ENCODE measurements at regions not wholly inside any gene's neighbourhood (a gene's known extent, or its start where the extent isn't known, plus 50 kb on each side); places are given as distances from the start of the nearest gene placed in this dataset.

GRCh38 chr6:71510057-71510713 is 221.6 kb downstream of the OGFRL1 start:
- Histone ChIP-seq H3K4me3 (ENCODE audit: low read depth, low read length) (no peak overlapping the region), H3K36me3 (ENCODE audit: control insufficient read depth, insufficient read depth, low read length) (no peaks in the 10 kb centered on the region), H3K27me3 (ENCODE audit: control insufficient read depth, insufficient read depth, low read length) (no peaks in the 10 kb centered on the region)
- peak; percentile 34 for DNase-seq (ENCODE audit: low read depth)
- TF ChIP-seq, protein P1, sequence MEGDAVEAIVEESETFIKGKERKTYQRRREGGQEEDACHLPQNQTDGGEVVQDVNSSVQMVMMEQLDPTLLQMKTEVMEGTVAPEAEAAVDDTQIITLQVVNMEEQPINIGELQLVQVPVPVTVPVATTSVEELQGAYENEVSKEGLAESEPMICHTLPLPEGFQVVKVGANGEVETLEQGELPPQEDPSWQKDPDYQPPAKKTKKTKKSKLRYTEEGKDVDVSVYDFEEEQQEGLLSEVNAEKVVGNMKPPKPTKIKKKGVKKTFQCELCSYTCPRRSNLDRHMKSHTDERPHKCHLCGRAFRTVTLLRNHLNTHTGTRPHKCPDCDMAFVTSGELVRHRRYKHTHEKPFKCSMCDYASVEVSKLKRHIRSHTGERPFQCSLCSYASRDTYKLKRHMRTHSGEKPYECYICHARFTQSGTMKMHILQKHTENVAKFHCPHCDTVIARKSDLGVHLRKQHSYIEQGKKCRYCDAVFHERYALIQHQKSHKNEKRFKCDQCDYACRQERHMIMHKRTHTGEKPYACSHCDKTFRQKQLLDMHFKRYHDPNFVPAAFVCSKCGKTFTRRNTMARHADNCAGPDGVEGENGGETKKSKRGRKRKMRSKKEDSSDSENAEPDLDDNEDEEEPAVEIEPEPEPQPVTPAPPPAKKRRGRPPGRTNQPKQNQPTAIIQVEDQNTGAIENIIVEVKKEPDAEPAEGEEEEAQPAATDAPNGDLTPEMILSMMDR (IDR thresholded peaks at IDR 0.05; ENCODE audit: insufficient read depth, low read length, poor library complexity, severe bottlenecking), result peak; percentile 69

DNA sequence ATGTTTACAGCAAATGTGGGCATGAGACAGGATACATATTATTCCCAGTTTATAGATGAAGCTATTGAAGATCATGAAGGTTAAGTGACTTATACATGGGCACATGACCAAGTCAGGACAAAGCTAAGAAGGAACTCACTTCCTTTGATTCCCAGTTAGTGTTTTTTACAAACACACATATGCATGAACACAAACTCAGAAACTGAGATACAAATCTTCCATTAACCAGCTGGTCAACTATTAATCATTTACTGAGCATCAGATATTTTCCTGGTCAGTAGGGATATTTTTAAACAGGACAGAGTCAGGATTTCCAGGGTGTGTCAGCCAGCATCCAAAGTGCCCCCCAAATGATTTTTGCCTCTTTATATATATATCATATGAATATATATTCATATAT is 222.2 kb downstream of the OGFRL1 start:
- Histone ChIP-seq H3K4me3 (ENCODE audit: low read depth, low read length) (no peak overlapping the region), H3K27me3 (ENCODE audit: control insufficient read depth, insufficient read depth, low read length) (no peaks in the 10 kb centered on the region), H3K36me3 (ENCODE audit: control insufficient read depth, insufficient read depth, low read length) (no peaks in the 10 kb centered on the region)
- DNase-seq (ENCODE audit: low read depth), result no peak
- TF ChIP-seq, protein P1 (IDR thresholded peaks at IDR 0.05; ENCODE audit: insufficient read depth, low read length, poor library complexity, severe bottlenecking), result no peak

DNA sequence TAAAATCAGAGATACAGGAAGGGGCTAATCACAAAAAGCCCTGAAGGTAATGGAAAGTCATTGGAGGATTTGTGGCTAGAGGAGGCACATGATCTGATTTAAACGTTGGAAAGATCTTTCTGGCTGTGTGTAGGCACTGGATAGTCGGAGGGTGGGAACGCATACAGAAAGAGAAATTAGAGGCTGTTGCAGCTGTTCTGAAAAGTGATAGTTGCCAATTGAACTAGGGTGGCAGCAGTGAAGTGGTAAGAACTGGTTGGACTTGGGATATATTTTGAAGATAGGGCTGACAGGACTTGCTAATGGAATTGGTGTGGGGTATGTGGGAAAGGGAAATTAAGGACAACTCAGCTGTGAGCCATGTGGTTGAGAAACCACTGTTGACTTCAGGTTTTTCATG is 223.6 kb downstream of the OGFRL1 start:
- Histone ChIP-seq H3K4me3 (ENCODE audit: low read depth, low read length) (no peak overlapping the region), H3K36me3 (ENCODE audit: control insufficient read depth, insufficient read depth, low read length) (no peaks in the 10 kb centered on the region), H3K27me3 (ENCODE audit: control insufficient read depth, insufficient read depth, low read length) (no peaks in the 10 kb centered on the region)
- TF ChIP-seq, protein P1 (IDR thresholded peaks at IDR 0.05; ENCODE audit: insufficient read depth, low read length, poor library complexity, severe bottlenecking), result no peak
- no peak for DNase-seq (ENCODE audit: low read depth)

DNA sequence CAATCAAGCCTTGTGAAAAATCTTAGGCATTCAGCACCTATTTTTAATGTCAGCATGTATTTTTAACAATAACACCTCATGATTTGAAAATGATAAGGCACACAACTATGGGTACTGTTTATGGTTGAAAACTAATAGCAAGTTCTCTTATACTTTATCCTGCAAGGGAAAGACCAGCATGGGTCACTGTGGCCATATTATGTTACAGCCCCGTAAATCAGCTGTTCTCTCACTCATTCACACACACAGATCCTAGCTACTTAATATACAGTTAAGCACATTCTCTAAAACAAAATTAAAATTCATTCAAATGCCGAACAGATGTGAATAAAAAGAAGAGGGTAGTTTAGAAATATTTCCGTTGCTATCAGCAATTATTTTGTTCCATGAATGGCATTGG is 224.4 kb downstream of the OGFRL1 start:
- DNase-seq (ENCODE audit: low read depth), result no peak
- no peaks in the 10 kb centered on the region for H3K36me3 ChIP-seq (ENCODE audit: control insufficient read depth, insufficient read depth, low read length)
- H3K4me3 ChIP-seq (ENCODE audit: low read depth, low read length), result no peak overlapping the region
- TF ChIP-seq, protein P1 (IDR thresholded peaks at IDR 0.05; ENCODE audit: insufficient read depth, low read length, poor library complexity, severe bottlenecking), result no peak
- H3K27me3 ChIP-seq (ENCODE audit: control insufficient read depth, insufficient read depth, low read length), result no peaks in the 10 kb centered on the region

DNA sequence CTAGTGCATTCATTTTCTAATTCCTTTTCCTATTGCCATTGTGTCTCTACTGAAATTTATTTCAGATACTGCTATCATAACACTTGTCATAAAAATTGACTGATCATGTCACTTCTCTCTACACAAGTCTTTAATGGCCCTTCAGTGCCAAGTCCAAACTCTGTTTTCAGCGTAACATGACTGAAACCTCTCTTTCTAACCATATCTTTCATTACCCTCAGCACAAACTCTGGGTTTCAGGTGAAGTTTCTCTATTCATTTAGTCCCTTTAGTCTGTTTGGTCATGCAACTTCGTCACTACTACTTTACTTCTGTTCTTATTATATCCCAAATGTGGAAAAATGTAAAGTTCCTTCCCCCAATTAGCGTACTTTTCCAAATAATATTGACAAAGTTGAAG is 234.9 kb downstream of the OGFRL1 start:
- DNase-seq (ENCODE audit: low read depth), result no peak
- Histone ChIP-seq H3K27me3 (ENCODE audit: control insufficient read depth, insufficient read depth, low read length) (no peaks in the 10 kb centered on the region), H3K4me3 (ENCODE audit: low read depth, low read length) (no peak overlapping the region), H3K36me3 (ENCODE audit: control insufficient read depth, insufficient read depth, low read length) (no peaks in the 10 kb centered on the region)
- TF ChIP-seq, protein P1 (IDR thresholded peaks at IDR 0.05; ENCODE audit: insufficient read depth, low read length, poor library complexity, severe bottlenecking), result no peak

GRCh38 chr6:71524201-71524600 is 235.6 kb downstream of the OGFRL1 start:
- no peak overlapping the region for H3K4me3 ChIP-seq (ENCODE audit: low read depth, low read length)
- TF ChIP-seq, protein P1 (IDR thresholded peaks at IDR 0.05; ENCODE audit: insufficient read depth, low read length, poor library complexity, severe bottlenecking), result no peak
- DNase-seq (ENCODE audit: low read depth), result no peak
- H3K36me3 ChIP-seq (ENCODE audit: control insufficient read depth, insufficient read depth, low read length), result no peaks in the 10 kb centered on the region
- no peaks in the 10 kb centered on the region for H3K27me3 ChIP-seq (ENCODE audit: control insufficient read depth, insufficient read depth, low read length)
